ENCODE measurements at regions not wholly inside any gene's neighbourhood (a gene's known extent, or its start where the extent isn't known, plus 50 kb on each side); places are given as distances from the start of the nearest gene placed in this dataset.

- no peaks in the 10 kb centered on the region for H3K27me3 ChIP-seq (ENCODE audit: control insufficient read depth, extremely low read depth, insufficient read depth, low read length)
- no peak for TF ChIP-seq EZH2 (IDR thresholded peaks at IDR 0.05; ENCODE audit: low read length)
- no peak for TF ChIP-seq CTCF (optimal IDR thresholded peaks at IDR 0.05 in 1 of 3, IDR thresholded peaks at IDR 0.05 in 1 of 3, conservative IDR thresholded peaks at IDR 0.05 in 1 of 3; ENCODE audit: extremely low read depth in 1 of 3, insufficient read depth in 2 of 3, low read length in 3 of 3)
- H3K79me2 ChIP-seq (ENCODE audit: control insufficient read depth, insufficient read depth, low read length): no peaks in the 10 kb centered on the region
- H3K9me3 ChIP-seq (ENCODE audit: control insufficient read depth, low read depth, low read length): no peaks in the 10 kb centered on the region
- dilution Hi-C loops (cut with MboI; ENCODE audit: extremely low pct_ligation_motif_present, low sequenced_read_pairs): no loop called here
- no peak overlapping the region for H2AFZ ChIP-seq (ENCODE audit: control insufficient read depth, low read length)
- no peak overlapping the region for H3K4me2 ChIP-seq (ENCODE audit: control insufficient read depth, extremely low read depth, insufficient read depth, low read depth, low read length)
- DNase-seq (ENCODE audit: low read depth, low spot score): no peak
- FAIRE-seq: peak; percentile 26
- H3K27ac ChIP-seq (ENCODE audit: control insufficient read depth, insufficient read depth, low read length): no peak overlapping the region
- no peak overlapping the region for H3K4me3 ChIP-seq (ENCODE audit: control insufficient read depth in 2 of 3, extremely low read depth in 1 of 3, insufficient read depth in 2 of 3, low read depth in 1 of 3, low read length in 3 of 3)
- no peak overlapping the region for H3K9ac ChIP-seq (ENCODE audit: control insufficient read depth, extremely low read depth, insufficient read depth, low read length)
- no peaks in the 10 kb centered on the region for H3K36me3 ChIP-seq (ENCODE audit: control insufficient read depth in 2 of 2, extremely low read depth in 1 of 2, insufficient read depth in 2 of 2, low read length in 2 of 2)
- H3K4me1 ChIP-seq (ENCODE audit: control insufficient read depth, extremely low read depth, insufficient read depth, low read length): peaks cover 14% of the 10 kb centered on the region
- H4K20me1 ChIP-seq (ENCODE audit: control insufficient read depth, extremely low read depth, insufficient read depth, low read length): no peaks in the 10 kb centered on the region
- no peaks in the 10 kb centered on the region for H3K9me1 ChIP-seq (ENCODE audit: control insufficient read depth, extremely low read depth, insufficient read depth, low read length)
Observed at GRCh38 chr17:55632236-55632635, 90.4 kb downstream of the TMEM100 start.

- no peaks in the 10 kb centered on the region for H3K27me3 ChIP-seq (ENCODE audit: control insufficient read depth, extremely low read depth, insufficient read depth, low read length)
- dilution Hi-C loops (cut with MboI; ENCODE audit: extremely low pct_ligation_motif_present, low sequenced_read_pairs): no loop called here
- no peak overlapping the region for H3K4me2 ChIP-seq (ENCODE audit: control insufficient read depth, extremely low read depth, insufficient read depth, low read depth, low read length)
- H3K9me1 ChIP-seq (ENCODE audit: control insufficient read depth, extremely low read depth, insufficient read depth, low read length): no peaks in the 10 kb centered on the region
- H3K27ac ChIP-seq (ENCODE audit: control insufficient read depth, insufficient read depth, low read length): no peak overlapping the region
- no peaks in the 10 kb centered on the region for H4K20me1 ChIP-seq (ENCODE audit: control insufficient read depth, extremely low read depth, insufficient read depth, low read length)
- no peaks in the 10 kb centered on the region for H3K79me2 ChIP-seq (ENCODE audit: control insufficient read depth, insufficient read depth, low read length)
- H3K9me3 ChIP-seq (ENCODE audit: control insufficient read depth, low read depth, low read length): no peaks in the 10 kb centered on the region
- no peak for TF ChIP-seq CTCF (optimal IDR thresholded peaks at IDR 0.05 in 1 of 3, IDR thresholded peaks at IDR 0.05 in 1 of 3, conservative IDR thresholded peaks at IDR 0.05 in 1 of 3; ENCODE audit: extremely low read depth in 1 of 3, insufficient read depth in 2 of 3, low read length in 3 of 3)
- TF ChIP-seq EZH2 (IDR thresholded peaks at IDR 0.05; ENCODE audit: low read length): no peak
- no peak for FAIRE-seq
- DNase-seq (ENCODE audit: low read depth, low spot score): no peak
- H3K4me3 ChIP-seq (ENCODE audit: control insufficient read depth in 2 of 3, extremely low read depth in 1 of 3, insufficient read depth in 2 of 3, low read depth in 1 of 3, low read length in 3 of 3): no peak overlapping the region
- no peaks in the 10 kb centered on the region for H3K36me3 ChIP-seq (ENCODE audit: control insufficient read depth in 2 of 2, extremely low read depth in 1 of 2, insufficient read depth in 2 of 2, low read length in 2 of 2)
- no peak overlapping the region for H2AFZ ChIP-seq (ENCODE audit: control insufficient read depth, low read length)
- H3K9ac ChIP-seq (ENCODE audit: control insufficient read depth, extremely low read depth, insufficient read depth, low read length): no peak overlapping the region
- H3K4me1 ChIP-seq (ENCODE audit: control insufficient read depth, extremely low read depth, insufficient read depth, low read length): peaks cover 10% of the 10 kb centered on the region
Observed at GRCh38 chr17:55629995-55630394, 92.7 kb downstream of the TMEM100 start.

Measured in keratinocyte (primary cell).